ENCODE measurements at regions not wholly inside any gene's neighbourhood (a gene's known extent, or its start where the extent isn't known, plus 50 kb on each side); places are given as distances from the start of the nearest gene placed in this dataset.

GRCh38 chr10:55091691-55092328 is 290.8 kb upstream of the PCDH15 start:
- intact Hi-C loops (cut with DNase I): no loop called here
- H3K4me3 ChIP-seq: no peak overlapping the region
- no peaks in the 10 kb centered on the region for H3K9me3 ChIP-seq
- no peak for DNase-seq
- no peaks in the 10 kb centered on the region for H3K4me1 ChIP-seq (ENCODE audit: insufficient read depth)
- H3K36me3 ChIP-seq: no peaks in the 10 kb centered on the region
- 0 to 1% (median 1%) methylated on average over 1 of the region's 1 CpG for WGBS, 3 donors
- H3K27ac ChIP-seq: no peak overlapping the region
- TF ChIP-seq CTCF (IDR thresholded peaks at IDR 0.05): peak in 1 of 3 donors; percentile 12
- no peak for TF ChIP-seq POLR2A (IDR thresholded peaks at IDR 0.05)
- no peak for TF ChIP-seq EP300 (IDR thresholded peaks at IDR 0.05)
- H3K27me3 ChIP-seq: no peaks in the 10 kb centered on the region

- no peak for DNase-seq
- Histone ChIP-seq H3K36me3 (no peaks in the 10 kb centered on the region), H3K27me3 (no peaks in the 10 kb centered on the region), H3K9me3 (no peaks in the 10 kb centered on the region), H3K4me3 (no peak overlapping the region), H3K27ac (no peak overlapping the region), H3K4me1 (ENCODE audit: insufficient read depth) (no peaks in the 10 kb centered on the region)
- 80 to 88% (median 85%) methylated on average over 1 of the region's 1 CpG for whole genome bisulfite sequencing, 3 donors
- no peak for TF ChIP-seq EP300 (IDR thresholded peaks at IDR 0.05)
- no peak for TF ChIP-seq POLR2A (IDR thresholded peaks at IDR 0.05)
- no peak for TF ChIP-seq CTCF (IDR thresholded peaks at IDR 0.05)
- intact Hi-C loops (cut with DNase I): no loop called here
Observed at GRCh38 chr10:55078121-55078520, 277.1 kb upstream of the PCDH15 start.

GRCh38 chr10:55065185-55065584 is 264.2 kb upstream of the PCDH15 start:
- intact Hi-C loops (cut with DNase I): no loop called here
- Histone ChIP-seq H3K4me3 (no peak overlapping the region), H3K36me3 (no peaks in the 10 kb centered on the region), H3K4me1 (ENCODE audit: insufficient read depth) (no peaks in the 10 kb centered on the region), H3K27me3 (no peaks in the 10 kb centered on the region), H3K9me3 (no peaks in the 10 kb centered on the region), H3K27ac (no peak overlapping the region)
- TF ChIP-seq EP300 (IDR thresholded peaks at IDR 0.05) (no peak), CTCF (IDR thresholded peaks at IDR 0.05) (no peak), POLR2A (IDR thresholded peaks at IDR 0.05) (no peak)
- 45 to 96% (median 94%) methylated on average over 1 of the region's 1 CpG for WGBS, 3 donors
- no peak for DNase-seq

- no peaks in the 10 kb centered on the region for H3K27me3 ChIP-seq
- no peaks in the 10 kb centered on the region for H3K9me3 ChIP-seq
- no peak overlapping the region for H3K27ac ChIP-seq
- no peaks in the 10 kb centered on the region for H3K4me1 ChIP-seq (ENCODE audit: insufficient read depth)
- H3K36me3 ChIP-seq: no peaks in the 10 kb centered on the region
- TF ChIP-seq POLR2A (IDR thresholded peaks at IDR 0.05) (no peak), CTCF (IDR thresholded peaks at IDR 0.05) (no peak), EP300 (IDR thresholded peaks at IDR 0.05) (no peak)
- no peak overlapping the region for H3K4me3 ChIP-seq
- intact Hi-C loops (cut with DNase I): no loop called here
- no peak for DNase-seq
Observed at GRCh38 chr10:55063811-55064210, 262.8 kb upstream of the PCDH15 start.

Data from ovary (tissue), 7 donors.